GM21786 (cell line): ENCODE measurements at regions not wholly inside any gene's neighbourhood (a gene's known extent, or its start where the extent isn't known, plus 50 kb on each side); places are given as distances from the start of the nearest gene placed in this dataset.

Source experiments
- ATAC-seq: cut with Tn5 transposase; IDR thresholded peaks from one replicate; pipeline ENCODE4 v1.9.1; 2021; ENCODE audit not compliant: unreplicated experiment

DNA sequence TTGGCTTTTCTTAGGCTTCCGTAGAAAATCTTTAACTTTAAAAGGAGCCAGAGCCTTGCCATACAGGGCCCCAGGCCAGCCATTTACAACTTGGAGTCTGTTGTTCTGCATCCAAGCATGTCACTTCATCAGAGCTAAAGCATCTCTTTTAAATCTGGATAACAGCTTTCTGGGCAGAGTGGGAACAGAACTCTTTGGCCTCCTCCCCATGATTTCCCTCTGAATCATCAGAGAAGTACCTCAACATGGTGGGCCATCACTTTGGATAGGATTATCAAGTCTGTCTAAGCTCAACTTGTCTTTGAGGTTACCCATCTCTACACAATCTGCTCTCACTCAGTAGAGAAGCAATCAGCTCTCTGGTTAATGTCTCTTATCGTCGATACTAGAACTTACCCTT, 170.9 kb downstream of the SLC6A15 start:
- ATAC-seq: no peak

GRCh38 chr12:84741031-84741430, 171.6 kb downstream of the SLC6A15 start:
- ATAC-seq: no peak

- ATAC-seq: no peak
Observed at GRCh38 chr12:84740602-84741001, 172.0 kb downstream of the SLC6A15 start.

DNA sequence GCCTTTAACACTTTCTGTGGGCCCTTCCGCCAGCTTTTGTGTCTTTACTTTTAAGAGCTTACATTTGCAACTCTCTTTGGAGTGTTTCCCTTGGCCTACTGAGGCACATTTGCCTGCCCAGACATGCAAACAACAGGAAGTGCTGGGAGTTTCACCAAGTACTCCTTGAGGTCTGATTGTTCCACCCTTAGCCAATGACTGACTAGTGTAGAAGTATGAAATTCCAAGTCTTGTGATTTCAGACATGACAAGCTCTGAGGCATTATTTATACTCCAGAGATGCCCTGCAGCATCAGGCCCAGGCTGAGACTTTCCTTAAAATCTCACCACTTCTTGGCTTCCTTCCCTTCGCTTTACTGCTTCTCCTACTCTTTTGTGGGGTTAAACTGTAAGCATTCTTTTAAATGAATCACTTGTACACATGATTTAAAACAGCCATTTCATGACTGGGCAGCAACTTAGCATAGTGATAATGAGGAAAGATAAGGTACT, 174.1 kb downstream of the SLC6A15 start:
- no peak for ATAC-seq

GRCh38 chr12:84732828-84733340, 179.7 kb downstream of the SLC6A15 start:
- ATAC-seq: no peak

DNA sequence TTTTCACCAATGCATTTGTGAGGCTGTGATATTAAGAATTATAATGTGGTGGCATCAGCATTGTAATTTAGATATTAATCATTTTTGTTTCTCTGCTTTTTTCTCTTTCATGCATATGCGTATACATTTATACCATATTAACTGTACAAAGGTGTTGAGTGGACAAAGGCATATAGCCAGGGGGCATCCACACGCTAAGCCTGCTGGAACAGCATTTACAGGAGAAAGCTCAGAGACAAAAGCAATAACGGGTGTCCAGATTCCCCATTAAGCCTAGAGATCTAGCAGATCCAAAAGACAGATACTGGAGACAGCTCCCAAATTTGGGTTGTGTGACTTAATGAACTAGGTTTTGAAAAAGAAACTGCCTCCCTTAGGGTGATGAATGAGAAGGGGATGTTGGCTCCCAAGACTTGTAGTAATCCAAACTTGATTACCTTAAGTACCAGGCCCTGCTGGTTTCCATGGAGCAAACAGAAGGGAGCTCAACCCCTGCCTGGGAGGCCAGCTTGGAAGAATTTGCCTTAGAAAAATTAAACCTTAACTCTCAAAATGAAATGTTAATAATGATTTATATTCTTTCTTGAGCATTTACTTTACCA, 181.9 kb downstream of the SLC6A15 start:
- no peak for ATAC-seq

DNA sequence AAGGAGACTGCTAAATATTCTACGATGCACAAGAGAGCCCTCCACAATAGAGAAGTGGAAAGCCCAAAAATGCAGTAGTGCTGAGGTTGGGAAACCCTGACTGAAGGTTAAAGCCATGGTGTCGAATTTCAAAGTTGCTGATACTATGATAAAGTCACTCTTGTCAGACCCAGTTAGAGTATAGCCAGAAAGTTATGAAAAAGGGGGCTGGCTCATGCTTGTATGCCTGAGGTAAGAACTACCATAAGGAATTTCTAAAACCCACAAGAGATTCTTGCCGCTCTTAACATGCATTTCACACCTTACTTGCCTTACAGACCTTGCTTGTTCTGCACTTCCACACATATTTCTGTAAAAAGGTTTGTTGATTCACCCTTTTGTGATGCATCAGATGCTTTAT, 184.6 kb downstream of the SLC6A15 start:
- no peak for ATAC-seq

GRCh38 chr12:84726780-84727179, 185.8 kb downstream of the SLC6A15 start:
- ATAC-seq: no peak

- ATAC-seq: no peak
Observed at GRCh38 chr12:84723988-84724387, 188.6 kb downstream of the SLC6A15 start.

DNA sequence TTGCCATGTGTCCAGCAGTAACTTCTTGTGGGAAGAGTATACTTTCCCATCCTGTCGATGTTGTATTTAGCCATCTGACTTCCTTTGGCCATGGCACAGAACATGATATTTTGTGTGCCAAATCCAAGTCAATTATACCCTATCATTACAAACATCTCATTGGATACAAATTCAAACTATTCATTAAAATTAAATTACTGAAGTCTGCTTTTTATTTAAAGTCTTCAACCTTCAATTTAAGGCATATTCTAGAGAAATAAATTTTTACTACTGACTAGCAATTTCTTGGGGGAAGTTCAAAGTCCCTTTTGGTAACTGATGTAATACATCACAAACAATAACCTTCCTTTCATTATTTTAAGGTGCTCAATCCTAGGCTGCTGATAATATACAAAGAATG, 192.6 kb downstream of the SLC6A15 start:
- no peak for ATAC-seq

GRCh38 chr12:84718906-84719305, 193.7 kb downstream of the SLC6A15 start:
- no peak for ATAC-seq

DNA sequence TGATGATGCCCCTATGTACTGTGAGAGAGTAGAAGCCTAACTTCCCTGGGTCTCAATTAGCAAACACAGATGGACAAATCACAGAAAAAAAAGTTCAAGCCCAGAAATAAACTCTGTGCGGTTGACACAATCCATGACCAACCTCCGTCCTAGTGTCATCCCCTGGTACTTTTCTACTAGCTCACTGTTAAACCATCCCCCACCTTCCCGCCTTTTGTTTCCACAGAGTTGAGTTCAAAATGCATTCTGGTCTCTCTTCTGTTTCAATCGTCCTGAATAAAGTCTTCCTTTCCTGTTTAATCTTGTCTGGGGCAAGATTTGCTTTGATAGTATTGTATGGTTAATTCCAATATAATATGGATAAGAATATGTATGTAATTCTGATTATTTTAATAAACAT, 199.9 kb downstream of the SLC6A15 start:
- no peak for ATAC-seq

GRCh38 chr12:84706374-84706773, 206.2 kb downstream of the SLC6A15 start:
- ATAC-seq: no peak

GRCh38 chr12:84704856-84705255, 207.7 kb downstream of the SLC6A15 start:
- ATAC-seq: no peak

GRCh38 chr12:84702001-84702400, 210.6 kb downstream of the SLC6A15 start:
- ATAC-seq: no peak

DNA sequence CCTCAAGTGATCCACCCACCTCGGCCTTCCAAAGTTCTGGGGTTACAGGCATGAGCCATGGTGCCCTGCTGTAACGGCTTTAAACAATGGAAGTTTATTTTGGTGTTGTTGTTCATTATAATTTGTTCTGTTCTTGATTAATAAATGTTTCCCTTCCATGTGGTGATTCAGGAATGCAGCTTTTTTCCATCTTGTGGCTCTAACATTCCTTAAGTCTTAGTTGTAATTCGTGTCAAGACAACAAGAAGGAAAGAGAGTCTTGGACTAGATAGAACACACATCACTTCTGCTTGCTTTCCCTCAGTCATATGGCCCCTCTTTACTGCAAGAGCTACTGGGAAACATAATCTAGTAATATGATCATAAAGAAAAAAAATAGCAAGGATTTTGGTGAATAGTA, 211.6 kb downstream of the SLC6A15 start:
- no peak for ATAC-seq

DNA sequence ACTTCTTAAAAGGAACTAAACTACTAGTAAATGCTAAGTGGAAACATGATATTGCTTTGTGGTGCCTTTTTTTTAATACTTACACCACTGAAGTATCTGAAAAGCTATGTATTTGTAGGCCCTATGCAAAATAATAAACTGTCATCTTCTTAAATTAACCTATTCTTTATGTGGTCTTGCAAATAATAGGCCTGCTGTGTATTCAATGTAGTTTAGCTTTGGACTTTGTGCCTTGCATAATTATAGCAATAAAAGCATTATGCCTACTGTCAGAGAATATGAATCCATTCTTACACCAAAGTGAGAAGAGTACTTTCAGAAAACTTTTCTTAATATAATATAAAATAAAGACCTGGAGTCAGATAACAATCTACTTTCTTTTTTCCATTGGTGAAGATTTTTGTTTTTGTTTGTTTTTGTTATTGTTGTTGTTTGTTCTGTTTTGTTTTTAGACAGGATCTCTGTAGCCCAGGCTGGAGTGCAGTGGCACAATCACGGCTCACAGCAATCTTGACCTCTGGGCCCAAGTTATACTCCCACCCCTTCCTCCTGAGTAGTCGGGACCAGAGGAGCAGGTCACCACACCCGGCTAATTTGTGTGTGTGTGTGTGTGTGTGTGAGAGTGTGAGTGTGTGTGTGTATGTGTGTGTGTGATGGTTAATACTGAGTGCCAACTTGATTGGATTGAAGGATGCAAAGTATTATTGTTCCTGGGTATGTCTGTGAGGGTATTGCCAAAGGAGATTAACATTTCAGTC, 213.8 kb downstream of the SLC6A15 start:
- ATAC-seq: no peak

DNA sequence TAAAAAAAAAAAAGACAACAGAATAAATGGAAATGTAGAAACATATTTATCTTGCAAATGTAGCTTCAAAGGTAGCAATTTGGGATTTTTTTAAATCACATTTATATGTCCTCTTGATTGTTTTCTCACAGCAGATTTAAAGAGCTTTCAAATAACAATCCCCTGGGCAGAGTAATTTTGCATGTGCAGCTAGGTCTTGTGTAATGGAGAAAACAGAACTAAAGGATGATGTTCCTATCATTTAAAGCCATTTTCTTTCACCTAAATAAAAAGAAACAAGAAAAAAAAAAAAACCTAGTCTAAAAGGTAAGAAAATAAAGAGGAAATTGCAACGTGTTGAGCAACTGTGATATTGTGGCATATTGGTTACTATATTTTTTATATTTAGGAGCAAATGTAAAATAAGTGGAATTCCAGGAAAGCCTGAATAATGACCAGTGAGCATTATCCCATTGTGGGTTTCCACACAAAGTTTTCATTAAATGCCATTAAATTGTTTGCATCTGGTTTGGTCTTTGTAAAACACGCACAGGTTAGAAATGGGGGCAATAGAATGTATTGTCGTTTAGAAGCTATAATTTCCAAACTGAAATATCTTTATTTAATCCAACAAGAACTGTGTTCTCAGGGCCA, 215.6 kb downstream of the SLC6A15 start:
- no peak for ATAC-seq

DNA sequence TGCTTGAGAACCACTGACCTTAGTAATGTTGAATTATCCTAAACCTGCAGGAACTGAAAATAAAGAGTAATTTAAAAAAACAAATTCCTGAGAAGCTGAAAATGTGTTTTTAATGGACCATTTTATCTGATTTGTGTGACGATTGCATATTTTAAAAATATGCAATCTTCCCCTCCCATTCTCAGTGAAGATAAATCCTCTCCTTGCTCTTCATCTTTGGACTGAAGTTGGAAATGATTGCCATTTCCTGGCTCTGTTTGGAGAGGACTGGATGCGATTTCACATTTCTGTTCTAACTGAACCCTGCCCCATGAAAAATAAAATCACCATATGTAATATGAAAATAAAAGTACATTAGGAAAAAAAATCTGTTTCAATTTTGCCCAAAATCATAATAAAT, 216.3 kb downstream of the SLC6A15 start:
- ATAC-seq: no peak

DNA sequence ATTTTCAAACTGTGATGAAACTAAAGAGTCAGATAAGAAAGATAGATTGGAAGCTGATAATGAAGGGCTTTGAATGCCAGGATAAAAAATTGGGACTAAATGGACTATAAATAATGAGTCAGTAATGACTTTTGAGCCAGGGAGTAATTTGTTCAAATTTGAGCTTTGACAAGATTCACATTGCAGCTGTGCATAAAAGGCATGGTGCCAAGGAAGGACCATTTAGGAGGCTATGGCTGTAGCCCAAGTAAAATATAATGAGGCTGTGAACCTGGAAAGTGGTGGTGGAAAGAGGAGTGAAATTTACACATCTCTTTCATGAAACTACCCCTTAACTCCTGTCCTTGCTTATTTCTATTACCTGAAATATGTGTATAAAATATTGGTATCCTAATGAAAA, 218.5 kb downstream of the SLC6A15 start:
- no peak for ATAC-seq

DNA sequence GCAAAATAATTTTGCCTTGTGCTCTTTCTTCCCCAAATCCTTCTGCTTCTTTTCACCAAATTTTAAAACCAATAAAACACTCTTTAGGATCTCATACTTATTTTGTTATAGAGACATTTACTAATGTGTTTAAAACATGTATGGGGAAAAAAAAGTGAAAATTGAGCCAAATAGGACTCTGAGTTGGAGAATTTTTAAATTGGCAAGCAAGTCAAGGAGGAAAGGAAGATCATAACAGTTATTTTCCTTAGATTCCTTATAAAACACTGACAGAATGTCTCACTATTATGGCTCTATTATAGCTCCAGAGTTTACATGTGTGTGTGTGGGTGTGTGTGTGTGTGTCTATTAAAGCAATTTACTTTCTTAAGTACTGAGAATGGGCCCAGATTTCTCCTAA, 220.5 kb downstream of the SLC6A15 start:
- ATAC-seq: no peak

DNA sequence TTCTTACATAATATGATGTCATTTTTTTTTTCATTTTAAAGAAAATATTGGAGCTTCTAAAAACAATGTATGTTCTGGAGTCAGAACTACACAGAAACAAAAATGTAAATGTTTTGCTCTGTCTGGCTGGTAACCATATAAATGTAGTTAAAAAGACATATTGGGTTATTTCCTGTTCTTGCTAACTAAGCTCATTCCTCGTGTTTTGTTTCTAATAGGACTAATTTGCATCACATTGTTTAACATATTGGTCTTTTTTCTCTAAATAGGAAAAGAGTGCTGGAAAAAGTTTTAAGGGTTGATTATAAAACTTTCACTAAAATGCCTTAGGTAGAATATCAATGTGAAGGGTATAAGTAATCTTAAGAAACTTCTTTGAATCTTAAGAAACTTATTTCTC, 221.3 kb downstream of the SLC6A15 start:
- ATAC-seq: no peak
